Stimulated activated CD4-positive, alpha-beta T cell treated with anti-CD3 and anti-CD28 coated beads, Interleukin-12 subunit alpha, Interleukin-12 subunit beta, amount 100 ng/mL, for 48 hours (primary cell): ENCODE measurements at regions not wholly inside any gene's neighbourhood (a gene's known extent, or its start where the extent isn't known, plus 50 kb on each side); places are given as distances from the start of the nearest gene placed in this dataset.
"Not testable (repeated sequence)": the region's sequence is repeated elsewhere in the genome, so short reads cannot be mapped to it uniquely, and the experiment has no call there.

ENCODE experiments used
- DNase-seq, 3 donors: peaks; one replicate each; pipeline ENCODE4 v3.0.0-alpha.2; 2020; ENCODE audit warnings: low read depth in 2 of 3, low spot score in 1 of 3

DNA sequence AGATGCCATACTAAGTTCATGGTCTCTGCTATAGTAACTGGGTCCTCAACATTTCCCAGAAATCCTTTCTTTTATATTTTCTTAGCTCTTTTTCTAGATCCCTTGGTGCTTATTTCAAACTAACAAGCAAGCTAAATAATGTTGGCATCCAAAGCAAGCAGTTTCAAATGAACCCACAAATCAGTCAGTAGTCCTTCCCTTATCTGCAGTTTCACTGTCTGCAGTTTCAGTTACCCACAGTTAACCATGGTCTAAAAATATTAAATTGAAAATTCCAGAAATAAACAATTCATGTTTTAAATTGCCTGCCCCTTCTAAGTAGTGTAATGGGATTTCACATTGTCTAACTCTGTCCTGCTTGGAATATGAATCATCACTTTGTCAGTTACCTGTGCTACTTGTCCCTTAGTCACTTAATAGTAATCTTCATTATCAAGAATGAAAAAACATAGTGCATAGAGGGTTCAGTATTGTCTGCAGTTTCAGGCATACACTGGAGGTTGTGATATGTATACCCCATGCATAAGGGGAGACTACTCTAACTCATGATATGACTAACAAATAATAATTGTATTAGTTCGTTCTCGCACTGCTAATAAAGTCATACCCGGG is 633.7 kb downstream of the MECOM start:
- DNase-seq = no peak

- no peak for DNase-seq
Observed at GRCh38 chr3:169028716-169029115, 634.8 kb downstream of the MECOM start.

DNA sequence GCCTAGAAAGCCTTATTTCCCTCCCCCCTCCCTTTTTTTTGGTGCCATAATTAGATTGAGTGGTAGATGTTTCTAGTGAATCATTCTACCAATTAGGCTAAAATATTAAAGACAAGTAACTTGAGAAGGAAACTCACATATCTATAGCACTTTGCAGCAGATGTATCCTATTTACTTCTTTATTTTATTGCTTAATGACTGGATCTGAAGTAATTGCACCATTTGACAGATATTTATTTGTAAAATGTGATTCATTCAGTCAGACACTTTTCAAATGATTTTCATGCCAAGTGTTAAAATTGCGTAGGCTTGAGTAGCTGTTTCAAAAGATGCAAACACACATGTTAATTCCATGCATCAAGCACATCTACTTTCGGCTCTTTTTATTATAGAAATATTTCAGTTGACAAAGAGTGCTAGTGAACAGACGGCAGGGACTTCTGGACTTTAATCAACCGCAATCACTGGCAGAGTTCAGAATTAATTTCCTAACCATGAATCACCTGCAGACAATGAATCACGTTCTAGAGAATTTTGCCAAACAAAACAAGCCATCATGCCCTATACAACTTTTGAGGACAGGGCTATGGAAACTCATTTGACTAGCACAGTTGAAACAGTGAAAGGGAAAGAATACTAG is 636.8 kb downstream of the MECOM start:
- DNase-seq = no peak

- DNase-seq = no peak
Observed at GRCh38 chr3:169022457-169022856, 641.1 kb downstream of the MECOM start.

- no peak for DNase-seq
Observed at GRCh38 chr3:169020371-169020770, 643.1 kb downstream of the MECOM start.

GRCh38 chr3:169009453-169009852 is 654.1 kb downstream of the MECOM start:
- DNase-seq = no peak

DNA sequence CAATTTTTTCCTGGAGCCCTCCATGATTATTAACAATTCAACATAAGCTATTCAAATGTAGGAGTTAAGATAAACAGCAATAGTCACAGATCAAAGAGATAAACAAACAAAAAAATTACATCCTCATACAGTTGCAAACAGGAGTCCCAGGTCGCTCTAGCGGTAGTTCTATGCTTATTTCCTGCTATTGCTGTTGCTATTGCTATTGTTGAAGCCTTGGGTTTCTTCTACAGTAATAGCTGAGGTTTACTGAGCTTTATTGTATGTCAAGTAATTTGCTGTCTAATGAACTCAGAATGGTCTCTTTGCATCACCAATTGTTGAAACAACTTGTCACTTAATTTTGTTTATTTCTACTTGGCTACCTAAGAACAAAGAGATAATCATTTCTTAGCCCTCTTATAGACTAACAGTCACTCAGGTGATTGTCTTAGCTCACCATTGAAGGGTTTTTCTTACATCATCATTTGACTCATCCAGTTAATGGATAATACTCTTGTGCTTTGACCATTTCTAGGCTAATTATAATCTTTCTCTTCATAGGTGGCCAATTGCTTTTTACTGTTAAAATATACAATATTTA is 654.6 kb downstream of the MECOM start:
- no peak for DNase-seq

DNA sequence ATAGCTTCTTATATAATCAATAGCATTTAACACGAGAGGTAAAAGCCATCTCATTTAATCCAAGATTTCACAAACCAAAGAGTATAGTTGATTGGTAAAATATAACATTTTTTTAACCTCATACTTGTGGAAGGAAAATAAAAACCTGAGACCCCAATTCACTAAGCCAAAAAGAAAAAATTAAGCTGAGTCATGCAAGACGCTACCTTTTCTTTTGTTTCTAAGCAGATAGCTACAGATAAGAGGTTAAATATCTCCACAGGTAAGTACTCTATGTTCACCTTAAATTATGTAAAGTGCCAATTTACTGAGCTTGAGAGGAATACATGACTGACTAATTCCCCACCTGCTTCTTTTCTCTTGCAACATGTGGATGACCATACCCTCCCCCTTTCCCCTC is 656.4 kb downstream of the MECOM start:
- no peak for DNase-seq

GRCh38 chr3:169006398-169006797 is 657.1 kb downstream of the MECOM start:
- not testable (repeated sequence) for DNase-seq

DNA sequence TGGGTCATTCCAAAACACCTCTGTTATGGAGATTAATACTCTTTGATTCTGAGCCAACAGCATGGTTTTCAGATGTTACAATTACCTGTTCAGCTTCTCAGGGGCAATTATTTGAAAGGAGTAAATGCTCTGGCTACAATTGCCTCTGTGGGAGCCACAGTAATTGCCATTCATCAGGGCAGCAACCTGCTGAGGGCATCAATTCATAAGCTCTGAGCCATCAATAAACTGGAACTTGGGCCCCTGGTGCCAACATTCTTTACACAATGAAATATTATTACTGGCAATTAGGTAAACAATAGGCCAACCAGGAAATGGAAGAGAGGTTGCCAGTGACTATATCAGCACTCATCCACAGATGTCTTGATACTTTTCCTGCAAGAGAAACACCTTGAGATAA is 660.8 kb downstream of the MECOM start:
- DNase-seq = no peak

DNA sequence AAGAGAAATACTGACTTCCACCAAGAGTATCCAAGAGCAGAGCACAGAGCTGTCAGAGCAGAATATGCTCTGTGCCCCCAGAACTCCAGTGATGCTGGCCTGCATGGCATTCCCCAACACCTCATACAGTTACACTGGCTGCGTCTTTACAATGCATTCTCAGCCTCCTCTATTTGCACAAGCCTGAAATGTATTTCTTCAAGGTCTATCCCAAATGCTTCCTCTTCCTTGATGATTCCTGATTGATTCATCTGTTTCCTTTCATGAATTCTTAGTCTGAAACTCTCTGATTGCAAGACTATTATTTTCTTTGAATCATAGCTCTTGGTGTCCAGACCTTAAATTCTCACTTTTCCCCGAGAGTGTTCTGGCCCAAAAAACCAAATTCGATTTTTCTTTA is 664.7 kb downstream of the MECOM start:
- DNase-seq = no peak

DNA sequence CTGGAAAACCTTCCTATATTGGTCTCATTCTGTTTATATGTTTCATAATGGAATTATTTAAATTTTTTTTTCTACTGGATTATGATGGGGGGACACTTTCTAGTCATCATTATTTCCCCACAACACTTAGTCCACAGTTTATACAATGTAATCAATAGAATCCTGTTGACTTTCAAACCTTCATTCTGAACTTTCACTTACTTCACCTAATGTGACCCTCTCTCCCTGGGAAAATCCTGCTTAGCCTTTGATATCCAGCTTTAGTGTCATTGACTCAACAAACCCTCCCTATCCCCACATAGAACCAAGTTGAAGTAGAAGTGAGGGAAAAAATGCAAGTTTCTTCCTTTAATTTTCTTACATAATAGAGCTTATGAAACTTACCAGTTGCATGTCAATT is 666.0 kb downstream of the MECOM start:
- DNase-seq = no peak

DNA sequence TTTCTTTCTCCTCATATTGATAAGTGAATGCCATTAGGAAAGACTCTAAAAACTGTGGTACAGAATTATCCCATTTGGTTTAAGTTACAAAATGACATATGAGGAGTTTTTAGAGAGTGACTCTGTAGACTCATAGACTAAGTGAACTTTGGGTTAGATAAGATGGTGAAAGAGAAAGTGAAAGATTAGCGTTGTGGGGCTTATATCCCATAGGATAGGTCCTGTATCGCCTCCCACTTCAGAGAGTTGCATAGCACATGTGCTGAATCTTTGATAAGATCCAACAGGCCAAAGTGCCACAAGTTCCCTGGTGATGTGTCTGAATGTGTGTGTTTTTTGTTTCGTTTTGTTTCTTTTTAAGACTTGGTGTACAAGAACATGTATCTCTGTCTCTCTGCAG is 666.9 kb downstream of the MECOM start:
- no peak for DNase-seq

DNA sequence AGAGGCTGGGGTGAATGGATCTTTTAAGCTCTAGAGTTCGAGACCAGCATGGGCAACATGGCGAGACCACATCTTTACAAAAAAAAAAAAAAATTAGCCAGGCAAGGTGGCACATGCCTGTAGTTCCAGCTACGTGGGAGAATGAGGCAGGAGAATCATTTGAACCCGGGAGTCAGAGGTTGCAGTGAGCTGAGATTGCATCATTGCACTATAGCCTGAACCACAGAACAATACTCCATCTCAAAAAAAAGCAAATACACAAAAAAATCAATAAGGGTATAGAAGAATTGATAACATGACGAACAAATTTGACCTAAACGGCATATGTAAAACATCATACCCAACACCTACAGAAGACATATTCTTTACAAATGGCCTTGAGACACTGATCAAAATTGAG is 668.4 kb downstream of the MECOM start:
- DNase-seq = no peak

GRCh38 chr3:168991803-168992202 is 671.7 kb downstream of the MECOM start:
- DNase-seq = no peak

DNA sequence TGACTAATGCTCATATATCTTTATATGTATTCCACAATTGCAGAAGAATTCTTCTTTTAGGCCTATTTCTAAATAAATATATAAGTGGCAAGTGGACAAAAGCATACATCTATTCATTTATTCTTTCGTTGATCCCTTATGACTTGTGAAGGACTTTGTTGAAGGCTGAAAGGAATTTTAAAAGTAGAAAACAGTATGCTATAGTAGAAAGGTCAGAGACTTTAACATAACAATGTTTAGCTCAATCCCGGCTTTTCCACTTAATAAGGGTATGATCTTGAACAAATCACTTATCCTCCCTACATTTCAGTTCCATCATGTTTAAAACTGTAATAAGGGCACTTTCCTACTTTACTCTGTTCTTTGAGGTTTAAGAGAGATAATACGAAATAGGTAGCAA is 672.9 kb downstream of the MECOM start:
- no peak for DNase-seq

- no peak for DNase-seq
Observed at GRCh38 chr3:168990134-168990533, 673.4 kb downstream of the MECOM start.

- DNase-seq = no peak
Observed at GRCh38 chr3:168989396-168989795, 674.1 kb downstream of the MECOM start.

DNA sequence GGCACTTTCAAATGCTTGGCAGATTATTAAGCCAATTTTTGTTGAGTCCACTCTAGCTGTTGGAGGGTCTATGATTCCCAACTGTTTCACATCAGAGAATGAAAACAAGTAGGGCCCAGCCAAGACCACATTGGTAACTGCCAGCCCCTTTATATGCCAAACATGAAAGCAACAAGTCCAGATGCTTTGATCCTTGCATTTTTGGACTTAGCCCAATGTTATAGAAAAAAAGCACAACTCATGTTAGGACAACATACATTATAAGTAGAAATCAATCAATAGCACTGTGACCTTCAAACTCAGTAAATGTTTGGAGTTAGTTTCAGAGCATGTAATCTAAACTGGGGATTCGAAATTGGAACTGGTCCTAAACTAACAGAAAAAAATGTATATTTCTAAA is 674.7 kb downstream of the MECOM start:
- no peak for DNase-seq

GRCh38 chr3:168984872-168985271 is 678.6 kb downstream of the MECOM start:
- no peak for DNase-seq

DNA sequence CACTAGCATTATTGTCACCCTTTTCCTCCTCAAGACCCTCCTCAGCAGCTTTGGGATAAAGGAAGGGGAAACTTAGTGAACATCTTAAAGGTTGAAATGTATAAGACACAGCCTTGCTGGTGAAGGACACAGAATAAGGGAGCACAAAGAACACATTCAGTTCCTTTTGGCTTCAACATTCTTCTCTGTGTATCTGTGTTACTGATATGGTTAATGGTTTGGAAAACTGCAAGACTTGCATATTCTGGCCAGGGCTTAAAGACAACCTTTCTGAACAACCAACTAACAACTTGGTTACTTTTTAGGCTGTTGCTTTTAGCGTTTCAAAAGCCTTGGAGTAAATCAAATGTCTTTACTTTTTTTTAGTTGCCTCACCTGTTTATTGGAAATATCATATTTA is 680.5 kb downstream of the MECOM start:
- DNase-seq = no peak

DNA sequence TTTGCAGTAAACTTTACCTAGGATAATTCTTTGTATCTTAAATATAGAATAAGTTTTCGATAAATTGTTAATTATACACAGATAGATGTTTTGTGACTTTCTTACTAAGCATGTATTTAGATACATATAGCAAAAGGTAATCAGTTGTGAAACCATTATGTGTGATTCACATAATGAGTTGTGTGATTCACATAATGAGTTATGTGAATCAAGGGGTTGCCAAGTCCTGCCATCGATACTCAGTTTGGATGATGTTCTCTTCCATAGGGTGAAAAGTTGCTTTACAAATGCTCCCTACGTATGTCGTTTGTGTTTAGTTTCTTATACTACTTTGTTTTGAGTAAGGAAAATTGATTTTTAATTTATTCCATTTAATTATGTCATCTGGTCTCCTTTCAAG is 682.1 kb downstream of the MECOM start:
- DNase-seq = no peak
